A204.1 (cell line): ENCODE measurements at regions not wholly inside any gene's neighbourhood (a gene's known extent, or its start where the extent isn't known, plus 50 kb on each side); places are given as distances from the start of the nearest gene placed in this dataset.

Experiments
- FAIRE-seq: peaks from 2 replicates; lab custom pipeline; 2012; peaks lifted over from hg19 to GRCh38; lab: Jason Lieb, UNC

DNA sequence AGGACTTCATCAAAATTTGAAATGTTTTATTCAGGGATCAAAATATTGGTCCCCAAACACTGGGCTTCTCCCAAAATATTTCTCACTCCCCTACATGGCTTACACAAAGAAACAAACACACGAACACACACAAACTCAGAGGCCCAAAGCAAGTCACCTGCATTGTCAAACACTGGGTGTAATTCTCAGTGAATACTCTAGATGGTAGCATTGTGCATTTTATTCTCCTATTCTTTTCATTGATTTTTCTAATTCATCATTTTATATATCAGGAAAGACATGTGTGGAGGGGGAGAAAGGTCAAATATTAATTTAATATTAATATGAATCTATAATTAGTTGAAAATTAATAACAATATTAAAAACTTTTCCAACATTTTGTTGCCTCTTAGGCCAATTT lies 72.3 kb upstream of the TNMD start:
- peak; percentile 94 for FAIRE-seq

DNA sequence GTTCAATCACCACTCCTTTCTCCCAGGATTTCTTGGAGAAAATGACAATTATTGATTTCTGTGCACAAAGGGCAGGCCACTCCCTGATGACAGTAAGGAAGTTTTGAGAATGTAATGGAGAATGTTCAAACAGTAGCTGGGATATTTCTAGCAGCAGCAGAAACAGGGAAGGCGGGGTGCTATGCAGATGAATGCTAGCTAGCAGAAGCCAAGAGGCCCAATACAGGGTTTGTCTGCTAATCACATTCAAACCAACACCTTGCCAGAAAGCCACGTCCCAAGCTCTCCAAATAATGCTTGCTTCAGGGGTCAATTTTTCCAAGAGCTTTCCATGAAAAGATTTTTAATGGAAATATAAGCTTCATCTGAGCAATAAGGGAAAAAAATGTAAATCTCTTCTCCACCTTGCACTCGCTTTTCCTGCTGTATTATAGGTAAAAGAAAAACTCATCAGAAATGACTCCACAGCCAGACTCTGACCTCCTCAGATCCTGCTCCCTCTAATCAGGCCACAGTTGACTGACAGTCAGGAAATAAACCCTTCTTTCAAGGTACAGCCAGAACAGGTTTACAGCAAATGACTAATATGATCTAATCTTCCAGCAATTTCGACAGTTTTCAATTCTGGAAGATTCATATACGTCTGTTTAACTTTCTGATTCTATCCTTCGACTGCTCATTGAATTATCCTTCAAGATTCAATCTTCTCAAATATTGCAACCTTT lies 84.7 kb upstream of the PCDH19 start:
- no peak for FAIRE-seq

DNA sequence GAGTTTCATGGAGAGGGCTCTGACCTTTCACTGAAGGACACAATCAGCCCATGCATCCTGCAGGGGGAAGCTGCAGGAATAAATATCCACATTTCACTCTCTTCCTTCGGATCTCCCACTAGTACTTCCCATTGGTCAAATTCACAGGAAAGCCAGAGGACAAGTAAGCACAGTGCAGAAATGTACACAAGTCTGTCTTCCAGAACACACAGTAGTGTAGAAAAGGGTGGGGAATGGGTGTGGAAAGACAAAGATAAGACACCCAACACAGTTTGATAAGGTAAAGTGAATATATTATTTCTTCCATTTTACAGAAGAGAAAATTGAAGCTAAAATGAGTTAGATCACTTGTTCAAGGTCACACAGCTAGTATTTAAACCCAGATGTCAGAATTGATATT lies 81.1 kb upstream of the PCDH19 start:
- FAIRE-seq = no peak

DNA sequence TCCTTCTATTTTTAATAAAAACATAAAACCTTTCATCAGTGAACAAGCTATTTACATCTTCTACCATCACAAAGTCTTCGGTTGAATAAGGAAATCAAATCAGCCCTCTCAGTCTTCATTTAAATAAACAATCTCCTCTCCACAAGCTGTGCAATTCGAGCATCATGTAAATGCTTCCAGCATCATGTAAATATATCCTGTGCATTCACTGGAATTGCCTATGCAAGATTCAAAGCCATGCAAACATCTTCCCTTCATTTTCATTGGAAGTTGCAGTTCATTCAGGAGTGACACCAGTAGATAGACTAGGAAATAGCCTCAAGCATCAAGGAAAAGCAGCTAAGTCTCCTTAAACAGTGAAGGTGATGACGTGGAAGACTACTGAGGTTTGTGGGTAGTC lies 77.7 kb upstream of the PCDH19 start:
- FAIRE-seq = no peak

DNA sequence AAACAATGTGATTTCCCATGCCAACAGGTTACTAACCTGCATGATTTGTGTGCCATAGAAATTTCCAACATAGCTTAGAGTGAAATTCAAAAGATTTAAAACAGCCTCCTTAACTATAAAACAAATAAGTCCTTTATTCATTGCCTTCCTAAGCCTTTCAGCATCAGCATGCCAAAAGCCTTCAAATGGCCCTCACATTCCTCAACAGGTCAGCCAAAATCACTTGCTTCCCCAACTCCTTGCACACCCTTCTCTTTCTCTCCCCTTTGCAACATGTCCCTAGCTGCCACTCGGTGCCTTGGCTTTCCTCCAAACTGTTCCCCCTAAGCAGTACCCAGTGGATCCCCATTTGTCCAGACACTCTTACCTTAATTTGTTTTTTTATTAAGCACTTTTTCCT lies 74.9 kb upstream of the PCDH19 start:
- FAIRE-seq = no peak

DNA sequence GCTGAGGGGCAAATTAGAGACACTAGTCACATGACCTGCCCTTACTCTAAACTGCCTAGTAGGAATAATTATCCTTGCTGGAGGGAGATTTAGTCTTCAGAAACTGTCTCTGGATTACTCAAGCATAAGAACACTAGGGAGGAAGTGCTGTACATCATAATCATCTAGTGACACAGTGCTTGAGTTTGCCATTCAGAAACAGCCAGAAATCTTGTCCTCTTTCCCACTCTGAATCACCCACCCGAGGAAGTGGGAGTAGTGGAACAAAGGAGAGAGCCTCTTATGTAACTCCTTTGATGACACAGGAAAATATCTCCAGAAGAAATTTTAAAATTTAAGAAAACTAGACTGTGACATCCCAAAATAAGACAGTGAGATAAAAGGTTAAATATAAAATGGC lies 69.3 kb upstream of the PCDH19 start:
- no peak for FAIRE-seq

DNA sequence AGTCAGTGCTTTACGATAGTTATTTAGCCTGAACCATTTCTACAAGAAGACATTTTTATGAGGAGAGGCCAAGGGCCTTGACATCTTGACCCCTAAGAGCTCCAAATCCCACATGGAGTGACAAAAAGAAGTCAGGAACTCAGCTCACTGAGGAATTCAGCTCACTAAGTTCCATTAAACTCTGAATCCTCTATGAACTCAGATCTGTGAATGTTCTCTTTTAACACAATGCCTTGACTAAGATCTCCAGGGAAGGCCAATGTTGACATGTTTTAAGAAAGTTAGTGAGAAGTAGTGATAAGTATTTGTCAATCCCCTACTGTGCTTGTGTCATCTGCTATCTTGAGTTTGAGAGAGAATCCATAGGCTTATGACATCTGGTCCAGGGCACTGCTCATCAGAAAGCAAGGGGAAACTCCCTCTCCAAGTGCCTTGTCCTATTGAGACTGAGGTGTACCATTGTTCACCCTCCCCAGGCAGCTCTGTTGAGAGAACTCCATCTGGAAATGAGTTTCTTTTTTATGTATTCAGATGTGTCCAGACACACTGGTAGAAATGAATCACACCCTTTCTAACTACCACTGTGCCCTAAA lies 68.7 kb upstream of the PCDH19 start:
- no peak for FAIRE-seq

DNA sequence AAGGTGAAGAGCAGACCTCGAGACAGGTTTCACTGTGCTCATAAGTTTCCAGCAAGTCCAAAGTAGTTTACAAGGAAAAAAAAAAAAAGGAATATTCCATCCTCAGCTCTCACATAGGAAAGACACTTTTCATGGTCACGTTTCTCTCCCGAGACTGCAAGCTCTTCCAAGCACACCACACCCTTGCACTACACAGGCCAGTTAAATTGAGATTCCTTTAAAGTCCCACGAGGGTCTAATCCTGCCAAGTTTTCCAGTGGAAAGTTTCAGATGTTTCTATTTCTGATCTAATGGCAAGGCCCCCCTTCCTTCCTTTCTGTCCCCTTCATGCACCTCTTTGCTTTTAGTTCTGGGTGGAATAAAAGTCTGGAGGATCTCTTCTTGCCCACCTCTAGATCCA lies 67.9 kb upstream of the PCDH19 start:
- no peak for FAIRE-seq

DNA sequence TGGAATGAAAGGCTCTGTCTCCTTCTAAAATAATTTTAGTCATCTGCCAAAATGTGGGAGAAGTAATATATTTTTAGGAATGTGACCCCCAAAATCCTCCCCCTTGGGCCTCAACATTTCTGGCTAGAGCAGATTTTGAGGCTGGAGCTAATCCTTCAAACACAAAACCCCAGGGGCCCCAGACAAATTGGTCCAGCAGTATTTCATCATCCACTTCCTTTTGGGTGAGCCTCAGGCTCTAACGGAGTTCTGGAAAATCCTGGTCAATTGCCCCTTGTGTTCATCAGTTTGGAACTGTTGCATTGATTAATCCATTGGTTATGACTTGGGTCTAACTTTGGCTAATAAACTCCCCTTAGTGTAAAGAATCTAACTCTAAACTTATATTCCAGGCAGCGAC lies 67.4 kb upstream of the PCDH19 start:
- no peak for FAIRE-seq
